Neural crest cell (in vitro differentiated cells): ENCODE measurements at regions not wholly inside any gene's neighbourhood (a gene's known extent, or its start where the extent isn't known, plus 50 kb on each side); places are given as distances from the start of the nearest gene placed in this dataset.
A peak's percentile ranks its signal among the peaks of the same experiment; 100 is the strongest.

Source experiments
- DNase-seq: peaks from one replicate; pipeline ENCODE4 v3.0.0; 2021; ENCODE audit warnings: low read depth, mixed read lengths, low spot score
- H3K27ac Mint-ChIP-seq: one replicate; pipeline ENCODE4 v1.8.0; 2021; ENCODE audit warnings: mild to moderate bottlenecking, mixed read lengths; ENCODE audit not compliant: unreplicated experiment
- H3K27me3 Mint-ChIP-seq: 2 replicates; pipeline ENCODE4 v1.8.0; 2021; ENCODE audit warnings: low read depth, mild to moderate bottlenecking, mixed read lengths
- H3K36me3 Mint-ChIP-seq: 2 replicates; pipeline ENCODE4 v1.8.0; 2021; ENCODE audit warnings: low read depth, mild to moderate bottlenecking, mixed read lengths
- H3K4me1 Mint-ChIP-seq: 2 replicates; pipeline ENCODE4 v1.8.0; 2021; ENCODE audit warnings: mixed read lengths
- H3K4me3 Mint-ChIP-seq: one replicate; pipeline ENCODE4 v1.8.0; 2021; ENCODE audit warnings: mild to moderate bottlenecking, mixed read lengths
- H3K9me3 Mint-ChIP-seq: 2 replicates; pipeline ENCODE4 v1.8.0; 2021; ENCODE audit warnings: mixed read lengths
- TF ChIP-seq, protein P1 (sequence below): fragments of 200-600 bp; sonication (generic); conservative IDR thresholded peaks from 2 replicates; pipeline ENCODE4 v1.5.0; 2021; ENCODE audit warnings: antibody characterized with exemption, mild to moderate bottlenecking

DNA sequence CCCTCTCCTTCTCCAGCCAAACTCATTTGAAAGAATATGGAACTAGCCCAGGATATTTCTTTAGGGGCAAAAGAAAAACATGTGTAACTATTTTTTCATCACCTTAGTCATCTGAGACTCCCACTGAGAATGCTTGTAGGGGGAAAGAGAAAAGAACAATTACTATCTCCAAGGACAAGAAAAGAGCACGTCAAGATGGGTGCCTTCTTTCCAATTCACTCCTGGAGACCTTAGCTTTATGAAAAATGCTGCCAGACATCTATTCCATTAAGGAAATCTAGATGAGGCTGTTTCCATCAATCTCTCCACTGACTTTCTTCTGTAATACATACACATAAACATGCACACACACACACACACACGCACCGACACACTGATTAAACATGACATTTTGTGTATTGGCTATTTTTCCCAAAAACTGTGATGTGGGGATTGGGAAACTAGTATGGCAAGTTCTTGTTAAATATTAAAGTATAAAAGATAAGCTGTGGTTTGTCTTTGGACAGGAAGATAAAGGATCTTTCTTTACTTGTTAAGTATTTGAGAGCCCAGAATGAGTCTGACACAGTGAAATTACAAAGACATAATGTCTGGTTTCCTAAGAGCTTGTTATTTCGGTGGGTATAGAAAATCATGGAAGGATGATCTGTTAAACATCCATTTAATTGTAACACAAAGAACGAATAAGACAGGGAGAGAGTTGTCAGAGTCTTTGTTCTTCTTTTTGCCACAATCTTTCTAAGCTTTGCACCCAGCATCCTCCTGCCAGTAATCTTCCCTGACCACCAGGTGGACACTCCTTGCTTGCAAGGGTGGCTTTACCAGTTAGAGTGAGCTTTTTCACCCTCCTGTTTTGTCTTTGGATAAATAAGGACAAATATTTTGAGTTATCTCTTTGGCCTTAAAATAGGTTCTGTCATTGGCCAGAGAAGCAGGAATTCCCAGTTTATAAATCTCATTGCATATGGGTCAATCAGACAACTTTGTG, 177.3 kb upstream of the TMEM72 start:
- H3K4me1 Mint-ChIP-seq, result no peaks in the 10 kb centered on the region
- no peaks in the 10 kb centered on the region for H3K27me3 Mint-ChIP-seq
- peaks cover 7% of the 10 kb centered on the region for H3K9me3 Mint-ChIP-seq
- no peaks in the 10 kb centered on the region for H3K36me3 Mint-ChIP-seq
- TF ChIP-seq, protein P1, sequence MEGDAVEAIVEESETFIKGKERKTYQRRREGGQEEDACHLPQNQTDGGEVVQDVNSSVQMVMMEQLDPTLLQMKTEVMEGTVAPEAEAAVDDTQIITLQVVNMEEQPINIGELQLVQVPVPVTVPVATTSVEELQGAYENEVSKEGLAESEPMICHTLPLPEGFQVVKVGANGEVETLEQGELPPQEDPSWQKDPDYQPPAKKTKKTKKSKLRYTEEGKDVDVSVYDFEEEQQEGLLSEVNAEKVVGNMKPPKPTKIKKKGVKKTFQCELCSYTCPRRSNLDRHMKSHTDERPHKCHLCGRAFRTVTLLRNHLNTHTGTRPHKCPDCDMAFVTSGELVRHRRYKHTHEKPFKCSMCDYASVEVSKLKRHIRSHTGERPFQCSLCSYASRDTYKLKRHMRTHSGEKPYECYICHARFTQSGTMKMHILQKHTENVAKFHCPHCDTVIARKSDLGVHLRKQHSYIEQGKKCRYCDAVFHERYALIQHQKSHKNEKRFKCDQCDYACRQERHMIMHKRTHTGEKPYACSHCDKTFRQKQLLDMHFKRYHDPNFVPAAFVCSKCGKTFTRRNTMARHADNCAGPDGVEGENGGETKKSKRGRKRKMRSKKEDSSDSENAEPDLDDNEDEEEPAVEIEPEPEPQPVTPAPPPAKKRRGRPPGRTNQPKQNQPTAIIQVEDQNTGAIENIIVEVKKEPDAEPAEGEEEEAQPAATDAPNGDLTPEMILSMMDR, result peak; percentile 43
- H3K27ac Mint-ChIP-seq, result no peak overlapping the region
- no peak overlapping the region for H3K4me3 Mint-ChIP-seq
- no peak for DNase-seq

DNA sequence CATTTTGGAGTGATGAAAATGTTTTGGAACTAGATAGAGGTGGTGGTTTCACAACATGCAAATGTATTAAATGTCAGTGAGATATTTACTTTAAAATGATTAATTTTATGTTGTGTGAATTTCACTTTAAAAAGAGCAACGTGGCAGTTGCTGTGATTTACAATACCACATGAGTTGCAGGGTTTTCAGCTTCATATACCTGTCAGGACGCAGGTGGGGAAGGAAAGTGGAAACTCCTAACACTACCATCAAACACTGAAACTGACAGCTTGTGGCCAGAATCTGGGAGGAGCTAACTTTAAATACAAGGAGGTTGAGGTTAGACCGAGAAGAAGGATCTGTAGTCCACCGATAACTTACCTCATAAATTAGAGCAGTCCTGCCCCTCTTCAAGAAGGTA, 168.9 kb upstream of the TMEM72 start:
- H3K4me1 Mint-ChIP-seq, result no peaks in the 10 kb centered on the region

DNA sequence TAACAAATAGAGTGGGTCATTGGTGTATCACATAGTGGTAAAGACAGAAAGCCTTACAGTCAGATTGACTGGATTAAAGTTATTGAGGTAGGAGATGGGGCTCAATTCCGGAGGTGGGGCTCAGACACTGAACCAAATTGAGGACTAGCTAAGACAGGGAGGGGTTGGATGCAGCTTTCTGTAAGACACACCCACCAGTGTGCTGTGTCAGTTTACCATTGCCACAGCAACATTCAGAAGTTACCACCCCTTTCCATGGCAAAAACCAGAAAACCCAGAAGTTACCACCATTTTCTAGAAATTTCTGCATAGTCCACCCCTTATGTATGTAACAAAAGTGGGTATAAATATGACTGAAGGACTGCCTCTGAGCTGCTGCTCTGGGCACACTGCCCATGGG, 167.6 kb upstream of the TMEM72 start:
- Mint-ChIP-seq H3K36me3 (no peaks in the 10 kb centered on the region), H3K4me1 (no peaks in the 10 kb centered on the region), H3K27ac (no peak overlapping the region), H3K4me3 (no peak overlapping the region), H3K9me3 (peaks cover 4% of the 10 kb centered on the region), H3K27me3 (no peaks in the 10 kb centered on the region)
- no peak for DNase-seq
- TF ChIP-seq, protein P1, result no peak

More for the DNA sequence above, 168.9 kb upstream of the TMEM72 start:
- Mint-ChIP-seq H3K36me3 (no peaks in the 10 kb centered on the region), H3K9me3 (peaks cover 2% of the 10 kb centered on the region), H3K27ac (no peak overlapping the region), H3K4me3 (no peak overlapping the region), H3K27me3 (no peaks in the 10 kb centered on the region)
- no peak for DNase-seq
- TF ChIP-seq, protein P1, result no peak

DNA sequence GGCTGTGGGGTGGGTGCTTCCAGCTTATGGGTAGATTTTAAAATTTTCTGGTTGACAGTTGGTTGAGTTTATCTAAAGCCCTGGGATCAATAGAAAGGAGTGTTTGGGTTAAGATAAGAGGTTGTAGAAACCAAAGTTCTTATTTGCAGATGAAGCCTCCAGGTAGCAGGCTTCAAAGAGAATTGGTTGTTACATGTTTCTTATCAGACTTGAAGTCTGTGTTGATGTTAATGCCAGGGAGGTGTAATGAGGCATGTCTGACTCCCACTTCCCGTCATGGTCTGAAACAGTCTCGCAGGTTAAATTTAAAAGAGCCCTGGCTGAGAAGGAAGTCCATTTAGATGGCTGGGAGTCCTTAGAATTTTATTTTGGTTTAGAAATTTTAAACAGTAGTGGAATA, 165.2 kb upstream of the TMEM72 start:
- H3K27me3 Mint-ChIP-seq, result no peaks in the 10 kb centered on the region
- TF ChIP-seq, protein P1, result no peak
- no peaks in the 10 kb centered on the region for H3K36me3 Mint-ChIP-seq
- no peaks in the 10 kb centered on the region for H3K4me1 Mint-ChIP-seq
- H3K4me3 Mint-ChIP-seq, result no peak overlapping the region
- H3K9me3 Mint-ChIP-seq, result peaks cover 3% of the 10 kb centered on the region
- DNase-seq, result no peak
- H3K27ac Mint-ChIP-seq, result no peak overlapping the region

DNA sequence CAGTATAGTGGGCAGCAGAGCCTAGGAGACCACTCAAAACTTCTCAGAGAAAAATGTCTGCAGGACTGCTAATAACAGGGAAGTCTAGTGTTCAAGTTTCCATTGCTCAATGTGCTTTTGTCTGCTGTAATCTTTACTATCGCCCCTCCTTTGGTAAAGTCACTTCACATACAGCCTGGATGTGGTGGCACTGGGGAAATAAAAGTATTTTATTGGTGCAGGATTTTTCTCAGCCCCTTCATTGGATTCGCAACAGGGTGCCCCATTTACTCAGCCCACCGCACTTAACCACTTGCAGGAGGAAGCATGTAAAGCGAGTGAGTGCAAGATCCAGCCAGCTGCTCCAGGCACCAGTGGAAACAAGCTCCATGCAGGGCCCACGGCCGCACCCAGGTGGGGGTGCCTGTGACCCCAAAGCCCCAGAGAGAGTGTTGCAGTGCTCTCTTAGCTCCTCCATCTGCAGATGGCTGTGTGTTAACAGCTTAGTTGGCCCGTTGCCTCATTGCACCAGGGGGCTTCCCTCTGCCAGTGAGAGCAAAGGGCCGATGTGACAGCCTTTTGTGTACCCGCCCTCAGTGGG, 163.5 kb upstream of the TMEM72 start:
- H3K27ac Mint-ChIP-seq, result no peak overlapping the region
- H3K4me1 Mint-ChIP-seq, result no peaks in the 10 kb centered on the region
- no peak overlapping the region for H3K4me3 Mint-ChIP-seq
- TF ChIP-seq, protein P1, result no peak
- no peak for DNase-seq
- H3K27me3 Mint-ChIP-seq, result no peaks in the 10 kb centered on the region
- peaks cover 3% of the 10 kb centered on the region for H3K9me3 Mint-ChIP-seq
- no peaks in the 10 kb centered on the region for H3K36me3 Mint-ChIP-seq
